GM19438 (cell line): ENCODE measurements at regions not wholly inside any gene's neighbourhood (a gene's known extent, or its start where the extent isn't known, plus 50 kb on each side); places are given as distances from the start of the nearest gene placed in this dataset.

Experiments used
- ATAC-seq: cut with Tn5 transposase; IDR thresholded peaks from one replicate; pipeline ENCODE4 v1.9.1; 2021; ENCODE audit warnings: low read depth; ENCODE audit not compliant: unreplicated experiment

DNA sequence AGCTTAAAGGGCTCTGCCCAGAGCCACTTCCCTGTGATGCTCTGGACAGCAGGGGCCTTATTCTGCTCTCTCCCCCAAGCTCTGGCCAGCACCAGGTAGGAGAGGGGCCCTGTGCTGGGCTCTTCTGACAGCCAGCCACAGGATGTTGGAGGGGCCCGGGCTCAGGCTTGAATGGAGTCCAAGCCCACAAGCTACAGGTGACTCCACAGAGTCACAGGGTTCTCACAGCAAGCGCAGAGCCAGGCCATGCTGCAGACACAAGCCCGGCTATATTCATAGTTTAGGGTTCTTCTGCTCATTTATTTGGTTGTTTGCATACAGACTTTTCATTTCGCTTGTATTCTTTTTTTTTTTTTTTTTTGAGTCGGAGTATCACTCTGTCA, 1392.8 kb downstream of the BRD1 start:
- no peak for ATAC-seq

DNA sequence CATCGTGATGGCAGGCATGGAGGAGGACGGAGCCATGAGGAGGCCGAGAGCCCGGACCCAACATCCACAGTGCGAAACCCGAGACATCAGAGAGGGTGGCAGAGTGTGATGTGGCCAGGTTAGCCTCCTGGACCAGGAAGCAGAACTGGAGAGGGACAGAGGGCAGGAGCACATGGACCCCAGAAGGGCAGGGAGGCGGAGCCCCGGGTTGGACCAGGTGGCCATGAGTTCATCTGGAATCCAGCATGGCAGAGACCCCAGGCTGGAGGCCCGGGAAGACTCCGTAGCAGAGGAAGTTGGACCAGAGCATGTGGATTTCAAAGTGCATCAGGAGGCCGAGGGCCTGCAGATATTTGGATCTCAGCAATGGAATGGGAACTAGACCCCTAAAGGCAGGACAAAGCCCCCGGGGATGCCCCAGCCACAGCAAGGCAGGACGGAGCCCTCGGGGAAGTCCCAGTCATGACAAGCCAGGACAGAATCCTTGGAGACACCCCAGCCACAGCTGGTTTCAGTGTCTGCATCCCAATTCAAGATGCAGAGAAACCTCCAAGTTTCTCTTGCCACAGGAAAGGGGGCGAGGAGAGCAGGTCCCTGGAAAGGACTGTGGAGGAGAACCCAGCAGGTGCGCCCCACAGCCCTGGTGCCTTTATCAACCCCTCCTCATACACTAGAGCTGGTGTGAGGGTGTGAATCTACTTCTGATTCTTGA, 1393.4 kb downstream of the BRD1 start:
- no peak for ATAC-seq

DNA sequence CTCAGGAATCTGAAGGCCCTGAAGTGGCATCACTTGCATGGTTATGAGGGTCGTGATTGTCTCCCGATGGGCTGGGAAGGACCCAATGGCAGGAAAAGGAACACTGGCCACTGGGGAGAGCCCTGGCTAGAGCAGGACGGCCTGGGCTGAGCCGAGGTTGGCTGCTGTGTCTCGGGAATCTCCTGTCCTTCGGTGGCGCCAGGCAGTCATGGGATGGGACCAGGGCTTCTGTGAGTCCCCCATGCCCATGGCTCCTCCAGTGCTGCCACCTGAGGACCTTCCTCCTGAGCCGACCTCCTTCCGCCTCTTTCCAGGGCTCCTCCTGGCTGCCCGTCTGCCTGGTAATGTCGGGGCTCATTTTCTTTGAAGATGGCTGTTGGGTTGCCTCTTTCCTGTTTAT, 1394.0 kb downstream of the BRD1 start:
- no peak for ATAC-seq

DNA sequence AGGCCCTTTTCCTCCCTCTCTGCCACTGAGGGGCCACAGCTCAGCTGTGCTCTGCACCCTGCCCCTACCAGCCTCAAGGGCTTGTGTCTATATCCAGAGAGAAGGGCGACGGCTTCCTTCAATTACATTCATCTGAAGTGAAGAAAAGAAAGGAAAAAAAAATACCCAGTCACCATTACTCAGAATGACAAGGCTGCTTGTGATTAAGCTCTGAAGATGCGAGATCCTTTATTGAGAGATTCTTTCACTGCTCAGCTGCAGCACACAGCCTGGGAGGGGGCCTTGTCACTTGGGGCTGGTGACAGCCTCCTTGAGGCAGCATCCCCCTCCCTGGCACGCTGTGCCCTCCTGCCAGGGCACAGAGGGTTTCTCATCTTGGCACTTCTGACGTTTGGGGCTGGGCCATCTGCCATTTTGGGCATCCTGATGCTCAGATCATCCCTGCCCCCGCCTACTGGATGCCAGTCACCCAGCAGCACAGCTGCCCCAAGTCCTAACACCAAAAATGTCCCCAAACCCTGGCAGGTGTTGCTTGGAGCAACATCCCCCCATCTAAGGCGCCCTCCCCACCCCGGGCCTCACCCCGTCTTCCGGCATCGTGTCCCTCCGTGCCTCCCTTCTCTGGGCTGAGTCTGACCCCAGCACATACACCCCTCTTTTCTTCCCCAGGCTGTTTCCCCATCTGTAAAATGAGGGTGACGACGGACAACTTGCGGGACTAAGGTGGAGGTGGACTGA, 1394.7 kb downstream of the BRD1 start:
- no peak for ATAC-seq

DNA sequence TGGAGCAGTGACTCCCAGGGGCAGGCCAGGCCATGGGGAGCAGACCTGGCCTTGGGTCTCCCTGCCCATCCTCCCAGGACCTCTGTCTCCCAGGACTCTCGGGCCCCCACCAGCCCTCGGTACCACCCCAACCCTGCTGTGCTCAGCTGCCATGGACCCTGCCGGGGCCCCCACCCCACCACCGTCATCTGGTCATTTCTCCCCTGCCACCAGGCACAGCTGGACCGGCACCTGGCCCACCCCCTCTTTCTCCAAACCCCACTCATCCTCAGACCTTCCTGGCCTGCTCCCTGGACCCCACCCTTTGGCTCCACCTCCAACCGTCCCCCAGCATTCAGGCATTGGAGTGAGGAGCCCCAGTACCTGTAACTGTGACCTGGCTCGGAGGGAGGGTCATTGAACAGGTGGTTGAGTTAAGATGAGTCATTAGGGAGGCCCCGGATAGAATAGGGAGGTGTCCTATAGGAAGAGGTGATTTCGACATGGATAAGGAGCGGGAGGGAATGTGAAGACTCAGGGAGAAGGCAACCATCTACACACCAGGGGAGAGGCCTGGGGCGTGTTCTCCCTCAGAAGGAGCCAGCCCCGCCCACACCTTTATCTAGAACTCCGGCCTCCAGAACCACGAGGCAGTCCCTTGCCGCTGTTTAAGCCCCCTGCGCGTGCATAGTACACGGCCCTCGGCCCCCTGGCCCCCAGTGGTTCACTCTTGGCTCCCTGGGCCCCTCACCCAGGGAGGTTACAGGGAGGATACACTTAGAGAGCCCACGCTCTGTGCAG, 1395.9 kb downstream of the BRD1 start:
- no peak for ATAC-seq

DNA sequence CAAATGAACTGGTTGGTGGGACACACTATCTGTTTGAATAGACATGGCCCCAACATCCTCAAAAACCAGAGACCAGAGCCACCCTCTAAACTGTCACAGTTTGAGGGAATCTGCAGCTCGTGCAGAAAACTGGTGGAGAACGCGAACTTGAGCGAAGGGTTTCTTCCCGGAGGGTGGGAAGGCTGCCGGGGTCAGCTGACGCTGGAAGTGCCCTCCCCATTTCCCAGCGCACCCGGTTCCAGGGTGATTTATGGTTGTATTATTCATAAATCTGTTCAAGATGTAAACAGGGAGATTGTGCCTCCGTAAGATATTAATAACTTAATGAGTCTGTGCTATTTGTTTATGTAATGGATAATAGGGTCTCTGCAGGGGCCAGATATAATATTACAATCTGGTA, 1396.7 kb downstream of the BRD1 start:
- no peak for ATAC-seq

DNA sequence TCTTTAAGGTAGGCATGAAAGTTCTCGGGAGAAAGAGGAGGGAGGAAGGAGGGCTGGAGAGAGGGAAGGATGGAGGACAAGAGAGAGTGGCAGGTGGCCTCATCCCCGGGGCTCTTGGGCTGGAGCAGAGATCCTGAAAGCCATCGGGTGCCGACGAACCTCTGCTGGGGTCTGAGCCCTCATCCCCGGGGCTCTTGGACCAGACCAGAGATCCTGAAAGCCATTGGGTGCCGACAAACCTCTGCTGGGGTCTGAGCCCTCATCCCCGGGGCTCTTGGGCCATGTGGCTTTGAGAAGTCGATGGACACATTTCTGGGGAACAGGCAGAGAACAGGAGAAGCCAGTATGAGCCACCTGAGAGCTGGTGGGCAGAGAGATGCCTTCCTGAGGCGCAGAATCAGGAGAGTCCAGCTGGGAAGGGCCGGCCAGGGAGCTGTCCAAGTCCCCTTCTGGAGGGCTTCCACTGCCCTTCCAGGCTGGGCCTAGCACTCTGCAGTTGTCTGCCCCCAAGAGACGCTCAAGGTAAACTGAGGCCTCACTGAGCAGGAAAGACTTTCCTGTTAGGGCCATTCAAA, 1398.1 kb downstream of the BRD1 start:
- ATAC-seq: no peak

DNA sequence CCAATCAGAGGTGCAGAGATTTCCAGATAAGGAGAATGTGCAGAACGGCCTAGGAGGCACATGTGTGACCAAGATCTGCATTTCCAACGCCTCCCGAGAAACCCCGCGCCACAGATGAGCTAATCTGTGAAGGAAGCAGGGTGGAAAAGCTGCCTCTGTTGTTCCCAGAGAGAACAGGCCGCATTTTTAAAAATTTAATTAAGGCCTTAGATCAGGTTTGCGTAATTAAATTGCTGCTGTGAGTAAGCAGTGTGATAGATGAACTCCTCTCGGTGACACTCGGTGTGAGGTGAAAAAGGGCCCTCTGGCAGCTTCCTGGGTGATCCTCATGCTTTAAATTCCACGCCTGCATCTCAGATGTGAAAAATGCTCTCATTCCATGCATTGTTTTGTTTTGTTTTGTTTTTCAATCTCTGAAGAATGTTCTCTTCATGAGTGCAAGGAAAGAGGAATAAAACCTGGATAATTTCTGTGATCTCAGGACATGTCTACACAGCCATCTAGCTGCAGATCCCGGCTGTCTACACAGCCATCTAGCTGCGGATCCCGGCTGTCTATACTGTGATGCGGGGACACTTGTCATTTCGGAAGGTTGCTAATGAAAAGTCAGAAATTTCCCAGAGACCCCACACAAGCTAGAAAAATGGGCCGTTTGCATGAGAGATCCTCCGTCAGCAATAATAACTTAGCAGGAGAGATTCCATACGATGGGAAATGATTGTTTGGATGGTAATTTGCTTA, 1398.9 kb downstream of the BRD1 start:
- no peak for ATAC-seq

DNA sequence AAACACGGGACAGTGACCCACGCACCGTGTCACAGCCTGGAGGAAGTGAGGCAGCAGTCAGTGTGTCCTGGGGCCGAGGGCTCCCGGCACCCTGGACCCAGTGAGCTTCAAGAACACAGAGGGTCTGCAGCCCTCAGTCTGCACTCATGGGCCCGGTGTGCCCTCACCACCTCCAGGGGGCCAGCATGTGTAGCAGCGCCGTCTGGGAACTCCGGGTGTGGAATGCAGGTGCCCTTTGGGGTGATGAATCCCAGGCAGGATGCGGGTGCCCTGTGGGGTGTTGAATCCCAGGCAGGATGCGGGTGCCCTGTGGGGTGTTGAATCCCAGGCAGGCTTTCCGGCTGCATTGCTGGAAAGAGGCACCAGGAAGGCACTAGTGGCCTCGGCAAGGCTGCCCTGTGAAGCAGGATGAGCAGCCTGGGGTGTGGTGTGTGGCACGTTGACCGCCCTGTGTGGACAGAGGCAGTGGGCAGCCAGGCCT, 1399.9 kb downstream of the BRD1 start:
- no peak for ATAC-seq

DNA sequence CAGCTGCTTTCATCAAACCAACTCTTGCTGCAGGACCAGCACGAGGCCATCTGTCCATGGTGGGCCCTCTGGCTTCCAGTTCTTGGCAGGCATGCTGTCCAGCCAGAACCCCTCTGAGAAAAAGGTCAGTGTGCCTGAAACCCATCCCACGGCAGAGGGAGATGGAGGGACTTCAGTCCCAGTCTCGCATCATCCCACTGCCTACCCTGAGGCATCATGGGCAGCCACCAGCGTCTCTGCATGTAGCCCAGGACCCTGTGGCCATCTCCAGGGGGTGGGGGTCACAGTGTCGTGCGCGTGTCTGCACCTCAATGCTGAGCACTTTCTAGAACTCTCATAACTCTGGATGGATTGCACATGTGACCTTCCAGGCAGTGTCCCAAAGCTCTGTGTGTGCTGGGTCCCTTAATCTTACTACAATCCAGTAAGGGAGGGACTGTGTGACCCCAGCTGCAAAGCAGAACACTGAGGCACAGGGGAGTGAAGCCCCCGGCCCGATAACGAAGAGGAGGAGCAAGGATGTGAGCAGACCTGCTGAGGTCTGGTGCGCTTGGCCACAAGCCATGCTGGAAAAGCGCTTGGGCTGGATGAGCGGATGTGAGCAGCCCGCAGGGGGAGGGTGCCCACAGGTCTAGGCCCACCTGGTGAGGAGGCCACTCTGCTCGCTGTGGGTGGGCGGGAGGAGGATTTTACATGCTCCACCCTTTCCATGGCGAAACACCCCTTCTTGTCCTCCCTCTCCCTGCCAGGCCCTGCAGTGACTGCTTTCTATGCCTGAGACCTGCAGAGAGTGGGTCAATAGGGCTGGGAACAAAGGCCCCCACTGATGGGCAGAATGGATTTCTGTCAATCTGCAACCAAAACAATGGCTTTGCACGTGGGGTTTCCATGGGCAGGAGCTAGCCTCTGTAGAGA, 1401.0 kb downstream of the BRD1 start:
- no peak for ATAC-seq

DNA sequence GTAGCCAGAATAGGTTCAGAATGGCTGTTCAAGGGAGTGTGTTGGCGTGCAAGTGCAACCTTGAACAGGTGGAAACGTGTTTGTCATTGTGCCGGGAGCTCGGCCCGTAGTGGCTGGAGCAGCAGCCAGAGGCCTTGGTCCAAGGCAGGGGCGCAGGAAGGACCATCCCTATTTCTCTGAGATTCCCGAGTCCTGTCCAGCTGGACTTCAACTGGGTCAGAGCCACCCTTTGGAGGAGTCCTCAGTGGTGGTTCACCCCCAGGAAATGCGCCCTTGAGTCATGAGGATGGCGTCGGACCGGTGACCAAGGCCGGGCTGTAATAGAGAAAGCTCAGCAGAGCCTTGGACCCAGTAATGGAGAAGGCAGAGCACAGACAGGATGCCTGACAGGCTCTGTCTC, 1402.0 kb downstream of the BRD1 start:
- ATAC-seq: no peak

DNA sequence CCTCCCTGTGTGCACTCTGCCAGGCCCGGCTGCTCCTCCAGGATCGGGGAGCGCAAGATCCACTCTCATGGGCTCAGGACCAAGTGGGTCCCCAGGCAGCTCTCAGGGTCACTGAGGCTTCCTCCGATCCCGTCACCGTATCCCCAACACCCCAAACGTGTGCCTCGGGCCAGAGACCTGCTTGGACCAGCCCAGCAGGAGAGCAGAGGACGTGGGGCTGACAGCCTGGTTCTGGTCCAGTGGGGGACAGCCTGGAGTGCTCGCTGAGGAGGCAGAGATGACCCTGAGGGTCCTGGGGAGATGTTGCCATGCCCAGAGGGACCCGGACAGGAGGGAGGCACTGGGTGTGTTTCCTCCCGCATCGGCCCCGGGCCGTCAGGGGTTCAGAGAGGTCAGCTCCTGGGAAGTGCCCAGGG, 1402.6 kb downstream of the BRD1 start:
- no peak for ATAC-seq

DNA sequence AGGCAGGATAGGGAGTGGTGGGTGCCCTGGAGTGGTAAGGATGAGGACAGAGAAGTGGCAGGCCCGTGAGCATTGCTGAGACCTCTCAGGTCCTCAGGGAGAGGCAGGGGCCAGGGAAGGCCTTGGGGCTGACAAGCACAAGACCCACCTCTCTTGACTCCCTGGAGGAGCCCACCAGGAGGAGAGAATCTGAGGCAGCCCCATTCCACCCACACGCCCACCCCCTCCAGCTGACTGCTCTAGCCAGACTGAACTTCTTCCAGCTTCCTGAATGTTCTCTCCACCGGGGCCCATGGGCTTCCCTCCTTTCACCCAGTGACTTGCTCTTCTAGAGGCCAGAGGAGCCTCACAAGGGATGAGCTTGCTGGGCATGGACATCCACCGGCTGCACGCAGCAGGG, 1403.0 kb downstream of the BRD1 start:
- ATAC-seq: no peak

DNA sequence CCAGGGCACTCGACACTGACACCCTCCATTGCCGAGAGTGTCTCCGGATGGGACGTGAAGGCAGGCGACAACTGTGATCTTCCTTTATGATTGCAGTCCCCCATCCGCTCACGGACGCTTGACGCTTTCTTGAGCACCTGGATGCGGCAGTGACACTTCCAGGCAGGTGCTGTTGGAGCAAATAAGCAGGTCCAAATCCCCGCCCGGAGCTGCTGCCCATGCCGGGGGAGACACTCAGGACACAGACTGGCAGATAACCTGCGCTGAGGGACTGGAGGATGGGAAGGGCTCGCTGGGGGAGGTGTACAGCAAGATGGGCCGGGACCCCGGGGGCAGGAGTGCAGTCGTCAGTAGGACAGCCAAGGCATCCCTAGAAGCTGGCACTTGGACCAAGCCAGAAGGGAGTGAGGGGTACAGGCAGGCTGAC, 1403.5 kb downstream of the BRD1 start:
- ATAC-seq: no peak

DNA sequence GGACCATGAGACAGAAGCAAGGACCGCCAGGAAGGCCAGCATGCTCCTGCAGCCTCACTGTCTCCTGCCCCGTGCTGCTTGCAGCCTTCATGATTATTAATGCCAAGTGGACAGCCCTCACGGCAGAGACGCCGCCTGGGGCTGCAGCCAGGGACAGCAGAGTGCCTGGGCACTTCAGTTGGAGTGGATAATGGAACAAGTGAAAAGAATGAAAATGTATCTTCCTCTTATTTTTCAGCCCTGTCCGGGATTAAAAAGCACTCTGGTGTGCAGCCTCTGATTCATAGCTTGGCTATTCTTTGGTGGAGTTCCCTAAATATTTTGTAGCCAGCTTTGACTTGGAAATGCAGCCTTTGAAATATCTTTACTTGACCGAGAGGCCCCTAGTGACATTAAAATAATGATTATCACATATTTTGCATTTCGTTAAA, 1404.2 kb downstream of the BRD1 start:
- ATAC-seq: no peak

DNA sequence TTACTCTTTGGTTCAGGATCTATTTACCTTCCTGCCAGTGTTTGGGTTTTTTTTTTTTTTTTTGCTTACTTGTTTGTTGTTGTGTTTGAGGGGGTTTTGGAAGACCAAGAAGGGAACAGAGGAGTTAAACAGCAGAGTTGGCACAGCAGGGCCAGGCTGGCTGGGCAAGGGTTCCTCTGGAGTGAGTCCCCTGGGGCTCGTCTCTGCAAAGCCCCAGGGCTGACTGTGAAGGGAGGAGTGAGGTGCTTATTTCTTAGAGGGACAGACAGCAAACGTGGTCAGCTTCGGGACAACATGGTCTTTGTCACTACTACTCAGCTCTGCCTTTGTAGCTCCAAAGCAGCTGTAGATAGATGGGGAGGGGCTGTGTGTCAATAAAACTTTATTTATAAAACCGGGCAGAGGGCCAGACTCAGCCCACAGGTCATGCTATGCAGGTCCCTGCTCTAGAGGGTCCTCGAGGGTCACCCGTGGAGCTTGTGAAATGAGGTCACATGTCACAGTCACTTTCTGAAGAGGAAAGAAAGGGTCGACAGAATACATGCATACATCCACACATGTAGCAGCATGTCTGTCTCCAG, 1404.7 kb downstream of the BRD1 start:
- ATAC-seq: no peak

DNA sequence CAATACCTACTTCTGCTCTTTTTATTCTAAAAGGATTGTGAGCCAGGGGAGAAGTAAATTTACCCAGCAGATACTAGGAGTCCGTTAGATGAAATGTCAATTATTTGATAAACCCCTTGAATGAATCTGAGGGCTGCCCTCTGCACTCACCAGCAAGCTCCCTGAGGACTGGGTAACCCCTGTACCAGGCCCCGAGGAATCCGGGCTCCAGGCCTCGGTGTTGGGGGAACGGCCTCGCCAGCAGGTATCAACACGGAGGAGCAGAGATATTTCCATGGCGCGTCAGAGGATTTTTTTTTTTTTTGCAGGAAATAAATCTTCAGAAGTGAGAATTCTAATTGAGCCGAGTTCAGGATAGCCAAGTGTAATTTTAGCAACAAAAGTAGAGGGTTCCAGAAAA, 1408.8 kb downstream of the BRD1 start:
- ATAC-seq: no peak

DNA sequence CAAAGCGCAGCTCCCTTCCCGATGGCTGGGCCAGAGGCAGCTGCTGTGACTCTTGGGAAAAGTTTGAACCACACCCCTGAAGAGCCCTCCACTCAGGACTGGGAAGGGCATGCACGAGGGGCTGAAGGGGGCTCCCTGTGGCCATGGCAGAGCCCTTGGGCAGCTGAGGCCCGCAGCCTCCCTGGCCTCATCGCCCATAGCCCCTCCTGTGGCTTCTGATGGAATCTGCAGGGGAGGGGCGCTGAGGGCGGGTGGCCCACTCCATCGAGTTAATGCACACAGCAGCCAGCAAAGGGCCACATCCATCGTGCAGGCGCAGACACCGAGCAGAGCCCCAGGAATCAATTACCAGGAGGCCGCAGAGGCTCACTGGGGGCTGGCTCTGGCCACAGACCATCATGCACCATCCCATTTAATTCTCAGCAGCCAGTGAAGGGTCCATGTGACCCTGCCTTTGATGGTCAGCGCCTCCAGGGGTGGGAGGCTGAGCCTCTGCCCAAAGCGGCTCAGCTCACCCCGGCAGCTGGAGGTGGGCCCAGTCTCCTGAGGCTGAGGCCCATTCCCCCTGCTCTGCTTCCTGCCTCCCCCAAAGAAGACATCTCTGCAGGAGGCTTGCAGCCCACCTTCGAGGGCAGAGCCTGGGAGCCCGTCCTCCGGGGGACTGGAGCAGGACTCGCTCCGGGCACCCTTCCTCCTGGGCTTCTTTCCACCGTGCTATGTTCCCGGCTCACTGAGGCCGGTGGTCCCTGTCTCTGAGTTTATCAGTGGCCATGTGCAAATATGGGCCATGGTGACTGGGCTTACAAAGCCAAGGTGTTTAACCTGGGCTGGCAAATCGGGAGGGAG, 1410.2 kb downstream of the BRD1 start:
- ATAC-seq: no peak
